ENCODE measurements at regions not wholly inside any gene's neighbourhood (a gene's known extent, or its start where the extent isn't known, plus 50 kb on each side); places are given as distances from the start of the nearest gene placed in this dataset.

- CTCF ChIA-PET, result no interaction called here
- no peak for TF ChIP-seq GABPB1 (CRISPR knock-in tag; IDR thresholded peaks at IDR 0.05)
- TF ChIP-seq ZNF232 (CRISPR knock-in tag; IDR thresholded peaks at IDR 0.05), result no peak
- TF ChIP-seq NFYB (CRISPR knock-in tag; conservative IDR thresholded peaks at IDR 0.05; ENCODE audit: low read depth), result no peak
- TF ChIP-seq FOXP4 (CRISPR knock-in tag; IDR thresholded peaks at IDR 0.05), result no peak
- no peak for TF ChIP-seq CBFB (CRISPR knock-in tag; IDR thresholded peaks at IDR 0.05; ENCODE audit: low read depth)
- no peak for TF ChIP-seq ERG (CRISPR knock-in tag; IDR thresholded peaks at IDR 0.05)
- TF ChIP-seq SP1 (CRISPR knock-in tag; conservative IDR thresholded peaks at IDR 0.05), result no peak
- TF ChIP-seq ATF2 (CRISPR knock-in tag; IDR thresholded peaks at IDR 0.05; ENCODE audit: borderline replicate concordance, low read depth), result no peak
- TF ChIP-seq ZNF512 (CRISPR knock-in tag; IDR thresholded peaks at IDR 0.05; ENCODE audit: borderline replicate concordance), result no peak
- no peak for TF ChIP-seq TEAD4 (CRISPR knock-in tag; IDR thresholded peaks at IDR 0.05)
- no peak for TF ChIP-seq NR2C2 (CRISPR knock-in tag; IDR thresholded peaks at IDR 0.05)
- no peak for TF ChIP-seq CREM (CRISPR knock-in tag; IDR thresholded peaks at IDR 0.05)
- no peak for TF ChIP-seq E2F1 (CRISPR knock-in tag; IDR thresholded peaks at IDR 0.05)
- no peak for TF ChIP-seq ZBTB43 (CRISPR knock-in tag; IDR thresholded peaks at IDR 0.05)
Measured at GRCh38 chr11:128642571-128642970, 51.3 kb upstream of the FLI1 start.

GRCh38 chr11:128643661-128644317 lies 50.1 kb upstream of the FLI1 start:
- no peak for TF ChIP-seq ZNF219 (CRISPR knock-in tag; IDR thresholded peaks at IDR 0.05; ENCODE audit: borderline replicate concordance)
- TF ChIP-seq CREB1 (CRISPR knock-in tag; IDR thresholded peaks at IDR 0.05), result no peak
- TF ChIP-seq SOX15 (CRISPR knock-in tag; IDR thresholded peaks at IDR 0.05), result no peak
- no peak for TF ChIP-seq MYBL2 (CRISPR knock-in tag; IDR thresholded peaks at IDR 0.05)
- no peak for TF ChIP-seq SMAD3 (CRISPR knock-in tag; IDR thresholded peaks at IDR 0.05; ENCODE audit: borderline replicate concordance)
- no peak for TF ChIP-seq SP1 (CRISPR knock-in tag; conservative IDR thresholded peaks at IDR 0.05)
- no peak for TF ChIP-seq ELF4 (CRISPR knock-in tag; IDR thresholded peaks at IDR 0.05; ENCODE audit: low read depth)
- DNase-seq (ENCODE audit: low spot score) (peak; percentile 62), ATAC-seq (peak; percentile 100)
- ChIA-PET CTCF (interaction anchor here (0.6 to 1.3 kb wide), 5 partner anchors 12 to 472 kb away, joined by 3 to 8 read pairs (median 3); no protein-coding TSS in a partner anchor), POLR2A (no interaction called here)
- Mint-ChIP-seq H3K4me3 (no peak overlapping the region), H3K9me3 (peaks cover 9% of the 10 kb centered on the region; the same call in 1 of the 2 replicates), H3K4me1 (peaks cover 5% of the 10 kb centered on the region; the same call in 1 of the 2 replicates), H3K27me3 (ENCODE audit: low read depth) (no peaks in the 10 kb centered on the region; the same call in none of the 2 replicates), H3K27ac (no peak overlapping the region), H3K36me3 (no peaks in the 10 kb centered on the region)

More at GRCh38 chr11:128642571-128642970, 51.3 kb upstream of the FLI1 start:
- DNase-seq (ENCODE audit: low spot score) (no peak), ATAC-seq (no peak)
- H3K27me3 Mint-ChIP-seq (ENCODE audit: low read depth), result no peaks in the 10 kb centered on the region; the same call in none of the 2 replicates
- POLR2A ChIA-PET, result no interaction called here
- no peak overlapping the region for H3K27ac Mint-ChIP-seq
- peaks cover 5% of the 10 kb centered on the region; the same call in 1 of the 2 replicates for H3K4me1 Mint-ChIP-seq
- H3K4me3 Mint-ChIP-seq, result no peak overlapping the region
- peaks cover 9% of the 10 kb centered on the region; the same call in 1 of the 2 replicates for H3K9me3 Mint-ChIP-seq
- no peaks in the 10 kb centered on the region for H3K36me3 Mint-ChIP-seq
